OCI-LY7 (cell line): ENCODE measurements at regions not wholly inside any gene's neighbourhood (a gene's known extent, or its start where the extent isn't known, plus 50 kb on each side); places are given as distances from the start of the nearest gene placed in this dataset.

Experiments
- BruUV-seq: library from RNA; stranded (reverse); fragments of 400-500 nt; replicated peaks from 2 replicates; lab custom pipeline; 2021; lab: Mats Ljungman, UMichigan
- CTCF ChIA-PET: fragments of 300-600 bp; sonication (Branson Sonifier 250); formaldehyde crosslinking; loops from one replicate; lab custom pipeline; 2022; ENCODE audit warnings: antibody characterized with exemption; ENCODE audit not compliant: unreplicated experiment; lab: Charles Lee
- POLR2A ChIA-PET: fragments of 300-600 bp; sonication (Branson Sonifier 250); formaldehyde crosslinking; loops from one replicate; lab custom pipeline; 2022; ENCODE audit warnings: antibody characterized with exemption; lab: Charles Lee
- DNase-seq: peaks from one replicate; pipeline ENCODE4 v3.0.0-alpha.2; 2015; ENCODE audit warnings: low spot score
- H2AFZ ChIP-seq: fragments of 200-600 bp; sonication (generic), shearing (Covaris generic); 2 replicates; pipeline ENCODE4 v1.6.1; 2014; ENCODE audit warnings: mild to moderate bottlenecking, antibody characterized with exemption, low read length, moderate library complexity
- H3K27ac ChIP-seq: fragments of 200-600 bp; sonication (generic); 2 replicates; pipeline ENCODE4 v1.5.1; 2014; ENCODE audit warnings: mixed run types, low read depth, mild to moderate bottlenecking, moderate library complexity, low read length, inconsistent platforms; ENCODE audit not compliant: poor library complexity, severe bottlenecking
- H3K36me3 ChIP-seq: fragments of 200-600 bp; sonication (generic); 2 replicates; pipeline ENCODE4 v1.6.1; 2014; ENCODE audit warnings: mild to moderate bottlenecking, antibody characterized with exemption, low read length, moderate library complexity, mixed read lengths; ENCODE audit not compliant: insufficient read depth
- H3K4me1 ChIP-seq: fragments of 200-600 bp; sonication (generic); 2 replicates; pipeline ENCODE4 v1.5.1; 2014; ENCODE audit warnings: mild to moderate bottlenecking, low read length; ENCODE audit not compliant: insufficient read depth, poor library complexity, severe bottlenecking
- H3K4me2 ChIP-seq: fragments of 200-600 bp; sonication (generic); 2 replicates; pipeline ENCODE4 v1.6.1; 2014; ENCODE audit warnings: mild to moderate bottlenecking, low read length
- H3K4me3 ChIP-seq: fragments of 200-600 bp; sonication (generic); 2 replicates; pipeline ENCODE4 v1.5.1; 2014; ENCODE audit warnings: mild to moderate bottlenecking, low read depth, low read length; ENCODE audit not compliant: poor library complexity, severe bottlenecking
- H3K79me2 ChIP-seq: fragments of 200-600 bp; sonication (generic); 2 replicates; pipeline ENCODE4 v1.6.1; 2016; ENCODE audit warnings: low read depth, mild to moderate bottlenecking, low read length, moderate library complexity, mixed read lengths; ENCODE audit not compliant: insufficient read depth
- H3K9me2 ChIP-seq: fragments of 200-600 bp; sonication (generic); 2 replicates; pipeline ENCODE4 v1.6.1; 2016; ENCODE audit warnings: mild to moderate bottlenecking, low read length, mixed read lengths; ENCODE audit not compliant: insufficient read depth
- H3K9me3 ChIP-seq: fragments of 200-600 bp; sonication (generic); 2 replicates; pipeline ENCODE4 v1.6.1; 2014; ENCODE audit warnings: mild to moderate bottlenecking, mixed run types, low read length, mixed read lengths
- H4K20me1 ChIP-seq: fragments of 200-600 bp; sonication (generic); 2 replicates; pipeline ENCODE4 v1.6.1; 2014; ENCODE audit warnings: mild to moderate bottlenecking, antibody characterized with exemption, low read length, moderate library complexity, mixed read lengths; ENCODE audit not compliant: insufficient read depth
- EZH2phosphoT487 ChIP-seq: fragments of 200-600 bp; sonication (generic); IDR thresholded peaks from 2 replicates; pipeline ENCODE4 v1.6.1; 2018; ENCODE audit warnings: low read depth, borderline replicate concordance, mild to moderate bottlenecking, mixed run types, antibody characterized with exemption, low read length, moderate library complexity, mixed read lengths
- intact Hi-C: fragments of 100-400 bp; cut with micrococcal nuclease; formaldehyde crosslinking; loops from one replicate; pipeline ENCODE4 v1.10.0; 2022; ENCODE audit not compliant: unreplicated experiment
- TF ChIP-seq, protein P1 (sequence below): fragments of 200-600 bp; sonication (generic); conservative IDR thresholded peaks from 2 replicates; pipeline ENCODE4 v1.5.1; 2014; ENCODE audit warnings: mild to moderate bottlenecking, antibody characterized with exemption, low read length, moderate library complexity, mixed read lengths

DNA sequence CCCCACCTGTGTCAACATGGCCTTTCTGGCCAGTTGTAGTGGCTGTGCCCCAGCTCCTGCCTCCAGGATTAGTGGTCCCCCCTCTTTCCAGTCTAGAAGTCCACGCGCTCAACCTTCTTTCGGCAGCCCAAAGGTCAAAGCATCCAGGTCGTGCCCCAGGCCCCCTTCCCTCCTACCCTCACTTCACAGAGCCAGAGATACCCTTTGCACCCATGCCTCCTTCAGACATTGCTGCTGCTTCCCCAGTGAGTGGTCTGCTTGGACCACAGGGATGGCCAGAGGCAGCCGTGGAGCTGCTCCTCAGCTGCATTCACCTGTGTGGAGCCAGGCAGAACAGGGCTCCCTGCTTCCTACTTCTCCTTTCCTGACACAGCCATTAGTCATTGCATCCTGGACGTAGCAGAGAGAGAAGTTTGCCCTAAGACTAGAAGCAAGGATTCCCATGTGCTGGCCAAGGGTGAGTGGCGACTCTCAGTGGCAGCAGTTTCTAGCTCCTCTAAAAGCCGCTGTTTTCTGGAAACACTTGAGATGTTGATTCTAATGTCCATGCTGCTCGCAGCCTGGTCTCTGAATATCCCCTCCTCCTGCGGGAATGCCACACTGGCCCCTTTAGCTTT, 243.1 kb upstream of the SHH start:
- Histone ChIP-seq H3K4me2 (no peak overlapping the region), H3K4me3 (no peak overlapping the region), H3K27ac (no peak overlapping the region), H2AFZ (no peak overlapping the region), H3K36me3 (no peaks in the 10 kb centered on the region), H3K9me3 (no peaks in the 10 kb centered on the region), H4K20me1 (no peaks in the 10 kb centered on the region), H3K79me2 (no peaks in the 10 kb centered on the region), H3K4me1 (no peaks in the 10 kb centered on the region), H3K9me2 (no peaks in the 10 kb centered on the region)
- ChIA-PET POLR2A (no interaction called here), CTCF (no interaction called here)
- BruUV-seq: no TSS peak
- DNase-seq: no peak
- intact Hi-C loops: no loop called here
- no peak for TF ChIP-seq EZH2phosphoT487
- TF ChIP-seq, protein P1, sequence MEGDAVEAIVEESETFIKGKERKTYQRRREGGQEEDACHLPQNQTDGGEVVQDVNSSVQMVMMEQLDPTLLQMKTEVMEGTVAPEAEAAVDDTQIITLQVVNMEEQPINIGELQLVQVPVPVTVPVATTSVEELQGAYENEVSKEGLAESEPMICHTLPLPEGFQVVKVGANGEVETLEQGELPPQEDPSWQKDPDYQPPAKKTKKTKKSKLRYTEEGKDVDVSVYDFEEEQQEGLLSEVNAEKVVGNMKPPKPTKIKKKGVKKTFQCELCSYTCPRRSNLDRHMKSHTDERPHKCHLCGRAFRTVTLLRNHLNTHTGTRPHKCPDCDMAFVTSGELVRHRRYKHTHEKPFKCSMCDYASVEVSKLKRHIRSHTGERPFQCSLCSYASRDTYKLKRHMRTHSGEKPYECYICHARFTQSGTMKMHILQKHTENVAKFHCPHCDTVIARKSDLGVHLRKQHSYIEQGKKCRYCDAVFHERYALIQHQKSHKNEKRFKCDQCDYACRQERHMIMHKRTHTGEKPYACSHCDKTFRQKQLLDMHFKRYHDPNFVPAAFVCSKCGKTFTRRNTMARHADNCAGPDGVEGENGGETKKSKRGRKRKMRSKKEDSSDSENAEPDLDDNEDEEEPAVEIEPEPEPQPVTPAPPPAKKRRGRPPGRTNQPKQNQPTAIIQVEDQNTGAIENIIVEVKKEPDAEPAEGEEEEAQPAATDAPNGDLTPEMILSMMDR: no peak

DNA sequence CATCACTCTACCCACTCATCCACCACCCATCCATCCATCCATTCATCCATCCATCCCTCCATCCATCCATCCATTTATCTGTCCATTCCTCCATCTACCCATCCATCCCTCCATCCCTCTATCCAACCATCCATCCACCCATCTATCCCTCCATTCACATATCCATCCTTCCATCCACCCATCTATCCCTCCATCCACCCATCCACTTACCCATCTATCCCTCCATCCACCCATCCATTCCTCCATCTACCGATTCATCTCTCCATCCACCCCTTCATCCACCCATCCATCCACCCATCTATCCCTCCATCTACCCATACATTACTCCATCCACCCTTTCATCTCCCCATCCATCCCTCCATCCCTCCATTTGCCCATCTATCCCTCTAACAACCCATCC, 239.6 kb upstream of the SHH start:
- no peak for TF ChIP-seq EZH2phosphoT487
- TF ChIP-seq, protein P1: no peak
- no peaks in the 10 kb centered on the region for H3K36me3 ChIP-seq
- H3K27ac ChIP-seq: no peak overlapping the region
- CTCF ChIA-PET: no interaction called here
- H2AFZ ChIP-seq: no peak overlapping the region
- intact Hi-C loops: no loop called here
- no peaks in the 10 kb centered on the region for H3K79me2 ChIP-seq
- no peaks in the 10 kb centered on the region for H3K4me1 ChIP-seq
- no TSS peak for BruUV-seq
- no peaks in the 10 kb centered on the region for H3K9me2 ChIP-seq
- H3K9me3 ChIP-seq: no peaks in the 10 kb centered on the region
- no peak for DNase-seq
- POLR2A ChIA-PET: no interaction called here
- H3K4me3 ChIP-seq: no peak overlapping the region
- no peaks in the 10 kb centered on the region for H4K20me1 ChIP-seq
- no peak overlapping the region for H3K4me2 ChIP-seq

DNA sequence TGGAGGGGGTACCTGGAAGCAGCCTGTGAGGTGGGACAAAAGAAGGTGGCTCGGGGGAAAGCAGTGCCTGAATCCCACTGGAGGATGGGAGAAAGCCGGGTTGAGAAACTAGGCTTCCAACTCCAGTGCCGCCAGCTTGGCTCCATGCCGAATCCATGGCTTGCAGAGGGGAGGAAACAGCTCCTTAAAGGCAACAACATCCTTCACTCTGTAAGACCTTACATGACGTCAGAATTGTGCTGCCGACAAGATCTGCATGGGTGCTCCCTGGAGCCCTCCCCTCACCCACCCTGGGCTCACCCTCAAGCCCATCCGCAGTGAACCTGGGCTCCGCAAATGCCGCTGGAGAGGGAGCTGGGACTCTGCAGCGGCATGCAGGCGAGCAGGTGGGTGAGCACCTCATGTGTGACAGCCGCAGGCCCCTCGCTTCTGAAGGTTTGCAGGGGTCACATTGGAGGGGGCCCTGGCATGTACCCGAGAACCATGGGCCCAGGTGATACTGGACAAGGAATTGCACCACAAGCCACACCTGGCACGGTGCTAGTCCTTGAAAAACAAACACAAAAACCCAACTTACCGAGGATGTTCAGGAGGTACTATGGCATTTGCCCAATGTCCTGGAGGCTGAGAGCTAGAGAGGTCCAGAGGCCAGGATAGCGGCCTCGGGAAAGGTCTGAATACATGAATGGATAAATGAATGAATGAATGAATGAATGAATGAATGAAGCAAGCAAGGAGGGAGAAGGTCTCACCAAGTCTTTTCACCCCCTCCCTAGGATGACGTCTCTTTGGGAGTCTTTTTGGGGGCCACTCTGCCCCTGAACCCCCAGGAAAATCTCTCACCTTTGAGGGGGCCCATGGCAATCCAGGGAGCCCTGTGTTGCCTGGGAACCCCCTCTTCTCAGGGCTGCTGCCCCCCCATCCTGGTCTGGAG, 238.6 kb upstream of the SHH start:
- no peaks in the 10 kb centered on the region for H3K36me3 ChIP-seq
- no TSS peak for BruUV-seq
- no peaks in the 10 kb centered on the region for H3K9me3 ChIP-seq
- H3K4me1 ChIP-seq: no peaks in the 10 kb centered on the region
- no peak for DNase-seq
- H3K4me3 ChIP-seq: no peak overlapping the region
- no peaks in the 10 kb centered on the region for H3K9me2 ChIP-seq
- H3K27ac ChIP-seq: no peak overlapping the region
- no peak overlapping the region for H2AFZ ChIP-seq
- no peak overlapping the region for H3K4me2 ChIP-seq
- intact Hi-C loops: no loop called here
- ChIA-PET POLR2A (no interaction called here), CTCF (no interaction called here)
- TF ChIP-seq EZH2phosphoT487: no peak
- TF ChIP-seq, protein P1: no peak
- no peaks in the 10 kb centered on the region for H3K79me2 ChIP-seq
- H4K20me1 ChIP-seq: no peaks in the 10 kb centered on the region
